Activated B cell treated with CpG ODN at 0.5 μM for 24 hours (primary cell): ENCODE measurements at regions not wholly inside any gene's neighbourhood (a gene's known extent, or its start where the extent isn't known, plus 50 kb on each side); places are given as distances from the start of the nearest gene placed in this dataset.
"Not testable (repeated sequence)": the region's sequence is repeated elsewhere in the genome, so short reads cannot be mapped to it uniquely, and the experiment has no call there.

ENCODE experiments used
- ATAC-seq: fragments of 200-7000 bp; cut with Tn5 transposase; one replicate; pipeline ENCODE4 v1.10.0; 2021; ENCODE audit warnings: low read depth, mild to moderate bottlenecking, moderate library complexity
- CTCF ChIA-PET: fragments of 350-600 bp; sonication (Branson Sonifier 250); formaldehyde crosslinking; loops from one replicate; lab custom pipeline; 2021; ENCODE audit warnings: antibody characterized with exemption; lab: Charles Lee
- POLR2A ChIA-PET: fragments of 350-600 bp; sonication (Branson Sonifier 250); formaldehyde crosslinking; loops from one replicate; lab custom pipeline; 2021; ENCODE audit warnings: antibody characterized with exemption; lab: Charles Lee
- DNase-seq: peaks from one replicate; pipeline ENCODE4 v3.0.0; 2022
- H3K27ac Mint-ChIP-seq: one replicate; pipeline ENCODE4 v1.8.0; 2020; ENCODE audit warnings: mixed read lengths
- H3K27me3 Mint-ChIP-seq: one replicate; pipeline ENCODE4 v1.8.0; 2021; ENCODE audit warnings: mixed read lengths
- H3K36me3 Mint-ChIP-seq: one replicate; pipeline ENCODE4 v1.8.0; 2021; ENCODE audit warnings: low read depth, mixed read lengths
- H3K4me1 Mint-ChIP-seq: one replicate; pipeline ENCODE4 v1.8.0; 2021; ENCODE audit warnings: mixed read lengths
- H3K4me3 Mint-ChIP-seq: one replicate; pipeline ENCODE4 v1.8.0; 2020; ENCODE audit warnings: mild to moderate bottlenecking, mixed read lengths
- H3K9me3 Mint-ChIP-seq: one replicate; pipeline ENCODE4 v1.8.0; 2020; ENCODE audit warnings: mixed read lengths
- intact Hi-C: fragments of 100-400 bp; cut with micrococcal nuclease; formaldehyde crosslinking; loops from one replicate; pipeline ENCODE4 v1.15.1; 2024
- TF ChIP-seq, protein P1 (sequence below): fragments of 200-600 bp; IDR thresholded peaks from one replicate; pipeline ENCODE4 v1.8.0; 2022; ENCODE audit warnings: antibody characterized with exemption, mild to moderate bottlenecking

DNA sequence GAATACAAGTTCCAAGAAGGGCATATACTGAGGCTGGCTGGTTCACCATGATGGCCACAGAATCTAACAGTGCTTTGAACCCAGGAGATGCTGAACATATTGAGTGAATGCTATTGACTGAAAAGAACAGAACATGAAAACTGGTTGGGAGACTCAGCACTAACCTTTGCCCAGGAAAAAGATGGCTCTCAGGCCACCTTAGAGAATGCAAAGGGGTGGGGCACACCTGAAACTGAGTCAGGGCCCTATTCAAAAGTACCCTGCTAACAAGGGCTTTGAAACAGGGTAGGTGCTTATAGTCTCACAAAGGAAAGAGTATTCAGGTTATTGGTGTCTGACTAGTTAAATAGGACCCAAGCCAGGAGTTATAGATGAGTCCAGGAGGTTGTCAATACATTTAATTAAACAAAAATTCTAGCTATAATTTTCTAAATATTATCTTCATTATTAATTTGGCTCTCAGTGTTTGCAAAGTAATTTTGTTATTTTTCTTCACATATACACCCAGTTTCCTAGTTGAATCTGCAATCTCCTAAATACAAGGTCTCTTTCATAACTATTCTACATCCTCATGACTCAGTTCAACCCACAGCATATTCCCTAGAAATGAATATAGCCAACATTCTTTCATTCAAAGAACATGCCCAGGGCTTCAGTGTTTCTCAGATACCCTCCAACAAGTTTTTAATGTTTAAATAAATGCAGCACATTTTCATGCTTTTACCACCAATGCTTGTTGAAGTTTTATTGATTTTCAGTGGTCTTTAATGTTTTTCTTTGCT, 144.2 kb upstream of the RAPGEF2 start:
- CTCF ChIA-PET = no interaction called here
- Mint-ChIP-seq H3K27me3 (peaks cover 4% of the 10 kb centered on the region), H3K4me1 (no peaks in the 10 kb centered on the region), H3K9me3 (peaks cover 3% of the 10 kb centered on the region), H3K27ac (no peak overlapping the region), H3K4me3 (no peak overlapping the region), H3K36me3 (no peaks in the 10 kb centered on the region)
- intact Hi-C loops = no loop called here
- DNase-seq = no peak
- TF ChIP-seq, protein P1, sequence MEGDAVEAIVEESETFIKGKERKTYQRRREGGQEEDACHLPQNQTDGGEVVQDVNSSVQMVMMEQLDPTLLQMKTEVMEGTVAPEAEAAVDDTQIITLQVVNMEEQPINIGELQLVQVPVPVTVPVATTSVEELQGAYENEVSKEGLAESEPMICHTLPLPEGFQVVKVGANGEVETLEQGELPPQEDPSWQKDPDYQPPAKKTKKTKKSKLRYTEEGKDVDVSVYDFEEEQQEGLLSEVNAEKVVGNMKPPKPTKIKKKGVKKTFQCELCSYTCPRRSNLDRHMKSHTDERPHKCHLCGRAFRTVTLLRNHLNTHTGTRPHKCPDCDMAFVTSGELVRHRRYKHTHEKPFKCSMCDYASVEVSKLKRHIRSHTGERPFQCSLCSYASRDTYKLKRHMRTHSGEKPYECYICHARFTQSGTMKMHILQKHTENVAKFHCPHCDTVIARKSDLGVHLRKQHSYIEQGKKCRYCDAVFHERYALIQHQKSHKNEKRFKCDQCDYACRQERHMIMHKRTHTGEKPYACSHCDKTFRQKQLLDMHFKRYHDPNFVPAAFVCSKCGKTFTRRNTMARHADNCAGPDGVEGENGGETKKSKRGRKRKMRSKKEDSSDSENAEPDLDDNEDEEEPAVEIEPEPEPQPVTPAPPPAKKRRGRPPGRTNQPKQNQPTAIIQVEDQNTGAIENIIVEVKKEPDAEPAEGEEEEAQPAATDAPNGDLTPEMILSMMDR = no peak
- POLR2A ChIA-PET = no interaction called here
- no peak for ATAC-seq

DNA sequence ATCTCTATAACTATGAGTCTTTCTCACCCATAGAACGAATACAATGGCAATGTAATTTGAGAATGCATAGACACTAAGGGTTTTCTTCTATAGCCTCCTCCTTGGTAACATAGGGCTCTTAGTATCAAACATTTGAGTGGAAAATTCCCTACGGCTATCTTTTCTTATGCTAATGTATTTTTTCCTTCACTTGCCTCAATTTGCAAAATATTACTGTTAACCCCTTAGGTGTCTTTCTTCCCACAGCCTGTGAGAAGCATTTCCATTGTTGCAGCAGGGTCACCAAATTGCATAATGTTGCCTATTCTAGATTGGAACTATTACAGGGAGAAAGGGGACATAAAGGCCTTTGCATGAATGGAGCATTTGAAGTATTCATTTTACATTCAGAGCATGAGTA, 140.5 kb upstream of the RAPGEF2 start:
- peaks cover 5% of the 10 kb centered on the region for H3K9me3 Mint-ChIP-seq
- H3K36me3 Mint-ChIP-seq = no peaks in the 10 kb centered on the region
- no peak overlapping the region for H3K4me3 Mint-ChIP-seq
- H3K27me3 Mint-ChIP-seq = peaks cover 8% of the 10 kb centered on the region
- ChIA-PET POLR2A (no interaction called here), CTCF (no interaction called here)
- H3K27ac Mint-ChIP-seq = no peak overlapping the region
- ATAC-seq (no peak), DNase-seq (no peak)
- TF ChIP-seq, protein P1 = no peak
- no peaks in the 10 kb centered on the region for H3K4me1 Mint-ChIP-seq
- intact Hi-C loops = no loop called here

DNA sequence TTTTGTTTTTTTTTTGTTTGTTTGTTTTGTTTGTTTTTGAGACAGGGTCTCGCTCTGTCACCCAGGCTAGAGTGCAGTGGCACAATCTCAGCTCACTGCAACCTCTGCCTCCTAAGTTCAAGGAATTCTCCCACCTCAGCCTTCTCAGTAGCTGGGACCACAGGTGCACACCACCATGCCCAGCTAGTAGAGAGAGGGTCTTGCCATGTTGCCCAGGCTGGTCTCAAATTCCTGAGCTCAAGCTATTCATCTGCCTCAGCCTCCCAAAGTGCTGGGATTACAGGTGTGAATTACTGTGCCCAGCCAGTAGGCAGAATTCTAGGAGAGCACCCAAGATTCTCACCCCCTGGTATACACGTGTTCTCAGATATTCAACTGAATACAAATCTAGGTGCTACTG, 139.6 kb upstream of the RAPGEF2 start:
- POLR2A ChIA-PET, ATAC-seq, CTCF ChIA-PET, H3K9me3 Mint-ChIP-seq, H3K4me3 Mint-ChIP-seq, intact Hi-C loops, H3K27me3 Mint-ChIP-seq, H3K36me3 Mint-ChIP-seq, H3K27ac Mint-ChIP-seq, H3K4me1 Mint-ChIP-seq, DNase-seq: not testable (repeated sequence)

DNA sequence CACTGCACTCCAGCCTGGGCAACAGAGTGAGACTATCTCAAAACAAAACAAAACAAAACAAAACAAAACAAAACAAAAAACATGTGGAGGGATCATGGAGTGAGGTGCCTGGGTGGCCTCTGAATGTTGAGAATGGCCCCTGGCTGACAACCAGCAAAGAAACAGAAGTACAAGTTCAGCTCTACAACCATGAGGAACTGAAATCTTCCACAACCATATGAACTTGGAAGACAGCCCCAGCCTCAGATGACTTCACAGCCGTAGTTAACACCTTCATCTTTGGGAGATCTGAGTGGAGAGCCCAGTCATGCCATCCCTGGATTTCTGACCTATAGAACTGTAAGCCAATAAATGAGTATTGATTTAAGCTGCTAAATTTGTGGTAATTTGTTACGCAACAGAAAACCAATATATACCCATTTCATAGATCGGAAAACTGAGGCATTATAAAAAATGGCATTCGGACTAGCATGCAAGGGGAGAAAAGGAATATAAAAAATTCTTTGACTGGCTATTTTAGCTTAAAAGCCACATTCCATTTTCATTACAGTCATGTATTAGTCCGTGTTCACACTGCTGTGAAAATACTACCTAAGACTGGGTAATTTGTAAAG, 138.7 kb upstream of the RAPGEF2 start:
- intact Hi-C loops = no loop called here
- ChIA-PET POLR2A (no interaction called here), CTCF (no interaction called here)

DNA sequence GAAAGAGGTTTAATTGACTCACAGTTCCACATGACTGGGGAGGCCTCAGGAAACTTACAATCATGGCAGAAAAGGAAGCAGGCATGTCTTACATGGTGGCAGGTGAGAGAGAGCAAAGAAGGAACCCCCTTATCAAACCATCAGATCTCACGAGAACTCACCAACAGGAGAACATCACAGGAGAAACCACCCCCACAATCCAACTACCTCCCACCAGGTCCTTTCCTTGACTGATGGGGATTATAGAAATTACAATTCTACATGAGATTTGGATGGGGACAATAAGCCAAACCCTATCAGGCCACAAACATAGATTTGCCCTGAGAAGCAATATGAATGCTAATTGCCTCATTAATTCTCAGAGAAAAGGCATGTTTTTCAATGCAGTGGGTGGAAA, 138.2 kb upstream of the RAPGEF2 start:
- TF ChIP-seq, protein P1 = no peak
- Mint-ChIP-seq H3K4me1 (no peaks in the 10 kb centered on the region), H3K9me3 (peaks cover 5% of the 10 kb centered on the region), H3K27ac (no peak overlapping the region), H3K27me3 (peaks cover 8% of the 10 kb centered on the region), H3K4me3 (no peak overlapping the region), H3K36me3 (no peaks in the 10 kb centered on the region)
- POLR2A ChIA-PET = no interaction called here
- CTCF ChIA-PET = no interaction called here
- DNase-seq (no peak), ATAC-seq (no peak)
- intact Hi-C loops = no loop called here

More for the DNA sequence above, 138.7 kb upstream of the RAPGEF2 start:
- no peak for DNase-seq
- Mint-ChIP-seq H3K4me1 (no peaks in the 10 kb centered on the region), H3K27me3 (peaks cover 8% of the 10 kb centered on the region), H3K9me3 (peaks cover 5% of the 10 kb centered on the region), H3K27ac (no peak overlapping the region), H3K4me3 (no peak overlapping the region), H3K36me3 (no peaks in the 10 kb centered on the region)
- ATAC-seq = no peak
- TF ChIP-seq, protein P1 = no peak
